GM12878 (cell line): ENCODE measurements at regions not wholly inside any gene's neighbourhood (a gene's known extent, or its start where the extent isn't known, plus 50 kb on each side); places are given as distances from the start of the nearest gene placed in this dataset.

Source experiments
- BCL3 ChIP-seq: IDR thresholded peaks from 2 replicates; pipeline ENCODE4 v1.6.1; 2011; ENCODE audit warnings: borderline replicate concordance, low read depth, mild to moderate bottlenecking, moderate library complexity, low read length; ENCODE audit not compliant: insufficient read depth, poor library complexity, severe bottlenecking
- BRCA1 ChIP-seq: IDR thresholded peaks from 2 replicates; pipeline ENCODE4 v1.6.1; 2011; ENCODE audit warnings: low read depth, low read length, improper control_type of control experiment
- CBFB ChIP-seq: IDR thresholded peaks from 2 replicates; pipeline ENCODE4 v1.6.1; 2016; ENCODE audit warnings: antibody characterized with exemption, low read depth
- CHD2 ChIP-seq: IDR thresholded peaks from 2 replicates; pipeline ENCODE4 v1.6.1; 2011; ENCODE audit warnings: low read depth, low read length, improper control_type of control experiment, borderline replicate concordance
- CHD4 ChIP-seq: fragments of 200-600 bp; sonication (generic); IDR thresholded peaks from 2 replicates; pipeline ENCODE4 v1.6.1; 2016; ENCODE audit warnings: mild to moderate bottlenecking
- EZH2 ChIP-seq: IDR thresholded peaks from 2 replicates; pipeline ENCODE4 v1.6.1; 2012; ENCODE audit warnings: low read depth, mild to moderate bottlenecking, control low read depth, inconsistent platforms, low read length, borderline replicate concordance; ENCODE audit not compliant: control insufficient read depth
- IRF5 ChIP-seq: fragments of 450-650 bp; IDR thresholded peaks from 2 replicates; pipeline ENCODE4 v1.6.1; 2017; ENCODE audit warnings: borderline replicate concordance
- LARP7 ChIP-seq: fragments of 450-650 bp; IDR thresholded peaks from 2 replicates; pipeline ENCODE4 v1.6.1; 2017; ENCODE audit warnings: mild to moderate bottlenecking
- MEF2A ChIP-seq: IDR thresholded peaks from 2 replicates; pipeline ENCODE4 v1.6.1; 2011; ENCODE audit warnings: low read depth, mild to moderate bottlenecking, low read length, moderate library complexity; ENCODE audit not compliant: insufficient read depth
- NFIC ChIP-seq: IDR thresholded peaks from 2 replicates; pipeline ENCODE4 v1.6.1; 2012; ENCODE audit warnings: low read depth, mild to moderate bottlenecking, inconsistent platforms, low read length, moderate library complexity
- NFYA ChIP-seq: IDR thresholded peaks from 2 replicates; pipeline ENCODE4 v1.6.1; 2011; ENCODE audit warnings: low read depth, mild to moderate bottlenecking, low read length, improper control_type of control experiment, borderline replicate concordance
- NKRF ChIP-seq: fragments of 450-650 bp; conservative IDR thresholded peaks from 2 replicates; pipeline ENCODE4 v1.6.1; 2017; ENCODE audit warnings: mild to moderate bottlenecking, moderate library complexity
- POLR2A ChIP-seq: IDR thresholded peaks from 2 replicates; pipeline ENCODE4 v1.6.1; 2011; ENCODE audit warnings: low read depth, mild to moderate bottlenecking, low read length
- POLR2AphosphoS2 ChIP-seq: IDR thresholded peaks from 2 replicates; pipeline ENCODE4 v1.6.1; 2011; ENCODE audit warnings: low read depth, mild to moderate bottlenecking, low read length, improper control_type of control experiment, moderate library complexity
- RELA ChIP-seq: fragments of 450-650 bp; IDR thresholded peaks from 2 replicates; pipeline ENCODE4 v1.8.0; 2014; ENCODE audit warnings: borderline replicate concordance; ENCODE audit not compliant: partially characterized antibody
- RUNX3 ChIP-seq: IDR thresholded peaks from 2 replicates; pipeline ENCODE4 v1.6.1; 2012; ENCODE audit warnings: low read length, inconsistent platforms
- SIN3A ChIP-seq: IDR thresholded peaks from 2 replicates; pipeline ENCODE4 v1.6.1; 2012; ENCODE audit warnings: low read depth, low read length, improper control_type of control experiment
- SIX5 ChIP-seq: IDR thresholded peaks from 2 replicates; pipeline ENCODE4 v1.6.1; 2011; ENCODE audit warnings: mild to moderate bottlenecking, low read depth, low read length, moderate library complexity; ENCODE audit not compliant: severe bottlenecking
- TAF1 ChIP-seq: IDR thresholded peaks from 2 replicates; pipeline ENCODE4 v1.6.1; 2011; ENCODE audit warnings: mild to moderate bottlenecking, low read depth, low read length, borderline replicate concordance
- TBL1XR1 ChIP-seq: IDR thresholded peaks from 2 replicates; pipeline ENCODE4 v1.6.1; 2012; ENCODE audit warnings: low read depth, low read length, improper control_type of control experiment
- TCF12 ChIP-seq: IDR thresholded peaks from 2 replicates; pipeline ENCODE4 v1.6.1; 2011; ENCODE audit warnings: low read depth, mild to moderate bottlenecking, low read length
- USF1 ChIP-seq: IDR thresholded peaks from 2 replicates; pipeline ENCODE4 v1.6.1; 2011; ENCODE audit warnings: borderline replicate concordance, low read depth, mild to moderate bottlenecking, moderate library complexity, mixed read lengths, low read length; ENCODE audit not compliant: insufficient read depth; ENCODE audit errors: extremely low read length
- YBX1 ChIP-seq: fragments of 450-650 bp; IDR thresholded peaks from 2 replicates; pipeline ENCODE4 v1.6.1; 2016; ENCODE audit warnings: antibody characterized with exemption
- YY1 ChIP-seq: IDR thresholded peaks from 2 replicates; pipeline ENCODE4 v1.6.1; 2011; ENCODE audit warnings: low read depth, mild to moderate bottlenecking, low read length
- ZNF207 ChIP-seq: fragments of 450-650 bp; IDR thresholded peaks from 2 replicates; pipeline ENCODE4 v1.6.1; 2014; ENCODE audit warnings: antibody characterized with exemption, mild to moderate bottlenecking, borderline replicate concordance
- ZNF24 ChIP-seq: fragments of 450-650 bp; IDR thresholded peaks from 2 replicates; pipeline ENCODE4 v1.6.1; 2017; ENCODE audit warnings: antibody characterized with exemption, mild to moderate bottlenecking
- ZSCAN29 ChIP-seq: fragments of 450-650 bp; IDR thresholded peaks from 2 replicates; pipeline ENCODE4 v1.6.1; 2017; ENCODE audit warnings: mild to moderate bottlenecking, moderate library complexity

GRCh38 chrX:131792356-131792749 lies 230.7 kb upstream of the STK26 start (continued):
- no peak for TF ChIP-seq IRF5
- TF ChIP-seq YY1 = peak; percentile 96
- TF ChIP-seq RUNX3 = peak; percentile 62
- no peak for TF ChIP-seq YBX1
- TF ChIP-seq BRCA1 = no peak
- TF ChIP-seq USF1 = no peak
- TF ChIP-seq NFYA = no peak
- TF ChIP-seq ZSCAN29 = no peak
- TF ChIP-seq CHD4 = no peak
- TF ChIP-seq SIX5 = peak; percentile 8
- TF ChIP-seq EZH2 = no peak
- TF ChIP-seq MEF2A = peak; percentile 75; the same call in 1 of the 2 replicates
- TF ChIP-seq SIN3A = no peak
- no peak for TF ChIP-seq POLR2AphosphoS2
- peak; percentile 88; the same call in 1 of the 2 replicates for TF ChIP-seq TBL1XR1
- no peak for TF ChIP-seq LARP7
- TF ChIP-seq CBFB = peak; percentile 83
- no peak for TF ChIP-seq TAF1
- TF ChIP-seq RELA = peak; percentile 56
- TF ChIP-seq NFIC = no peak
- TF ChIP-seq CHD2 = 0 out of 2 replicates have a peak, but pooled peaks have one; percentile 47
- no peak for TF ChIP-seq NKRF
- no peak for TF ChIP-seq POLR2A
- no peak for TF ChIP-seq ZNF24
- TF ChIP-seq TCF12 = peak; percentile 78
- TF ChIP-seq BCL3 = peak; percentile 41
- no peak for TF ChIP-seq ZNF207
